ENCODE measurements at regions not wholly inside any gene's neighbourhood (a gene's known extent, or its start where the extent isn't known, plus 50 kb on each side); places are given as distances from the start of the nearest gene placed in this dataset.

GRCh38 chr9:72431036-72431435, 66.0 kb upstream of the ZFAND5 start:
- no peak for DNase-seq

- DNase-seq: no peak
Observed at GRCh38 chr9:72428329-72428728, 63.3 kb upstream of the ZFAND5 start.

GRCh38 chr9:72427801-72428200, 62.8 kb upstream of the ZFAND5 start:
- DNase-seq: no peak

GRCh38 chr9:72424131-72424530, 59.1 kb upstream of the ZFAND5 start:
- DNase-seq: no peak

- no peak for DNase-seq
Observed at GRCh38 chr9:72422214-72422613, 57.2 kb upstream of the ZFAND5 start.

GRCh38 chr9:72420783-72421182, 55.8 kb upstream of the ZFAND5 start:
- no peak for DNase-seq

GRCh38 chr9:72415948-72416347, 50.9 kb upstream of the ZFAND5 start:
- no peak for DNase-seq

GRCh38 chr9:72415163-72415562, 50.2 kb upstream of the ZFAND5 start:
- no peak for DNase-seq

All from NCI-H1436 treated with DMSO at 0.1 percent for 48 hours (cell line).